ENCODE measurements at regions not wholly inside any gene's neighbourhood (a gene's known extent, or its start where the extent isn't known, plus 50 kb on each side); places are given as distances from the start of the nearest gene placed in this dataset.

DNA sequence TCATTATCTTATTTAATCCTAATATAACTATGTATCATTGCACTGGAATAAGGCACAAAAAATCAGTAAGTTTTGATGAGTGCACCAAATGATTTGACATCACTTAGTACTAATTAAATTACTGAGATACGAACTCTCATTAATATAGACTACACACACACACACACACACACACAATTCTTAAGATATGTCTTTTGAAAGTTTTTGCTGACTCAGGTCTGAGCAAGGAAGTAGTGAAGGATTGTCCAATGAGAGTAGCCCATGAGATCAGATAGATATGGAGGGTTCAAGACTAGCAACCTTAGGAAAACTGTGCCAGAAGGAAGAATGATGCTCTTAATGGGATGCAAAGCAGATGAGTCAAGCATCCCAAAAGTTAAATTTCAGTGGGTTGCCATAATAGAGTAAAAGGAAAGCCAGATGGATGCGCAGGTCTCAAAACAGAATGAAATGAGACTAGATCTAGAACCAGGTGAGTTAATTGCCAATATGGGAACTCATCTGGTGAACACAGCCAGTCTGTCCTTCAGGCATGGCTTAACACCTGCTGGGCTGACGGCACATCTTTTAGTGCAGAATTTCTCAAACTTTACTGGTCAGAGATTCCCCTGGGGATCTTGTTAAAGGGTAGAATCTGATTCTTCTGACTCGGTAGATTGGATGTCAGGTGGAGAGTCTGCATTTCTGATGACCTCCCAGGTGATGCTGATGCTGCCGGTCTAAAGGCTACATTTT is 197.0 kb upstream of the NR4A3 start:
- Histone ChIP-seq H3K4me2 (no peak overlapping the region), H4K20me1 (ENCODE audit: insufficient read depth) (no peaks in the 10 kb centered on the region), H3K36me3 (ENCODE audit: insufficient read depth) (no peaks in the 10 kb centered on the region), H3K9ac (no peak overlapping the region), H3K4me1 (ENCODE audit: low read depth, poor library complexity, severe bottlenecking) (no peaks in the 10 kb centered on the region), H3K79me2 (ENCODE audit: insufficient read depth, low read depth) (no peaks in the 10 kb centered on the region), H3K27me3 (ENCODE audit: insufficient read depth, low read depth) (no peaks in the 10 kb centered on the region), H3K4me3 (IDR thresholded peaks at IDR 0.05; ENCODE audit: insufficient read depth, low read depth, low read length) (no peak overlapping the region), H2AFZ (ENCODE audit: low read depth) (no peak overlapping the region), H3K27ac (no peak overlapping the region)
- TF ChIP-seq, protein P1, sequence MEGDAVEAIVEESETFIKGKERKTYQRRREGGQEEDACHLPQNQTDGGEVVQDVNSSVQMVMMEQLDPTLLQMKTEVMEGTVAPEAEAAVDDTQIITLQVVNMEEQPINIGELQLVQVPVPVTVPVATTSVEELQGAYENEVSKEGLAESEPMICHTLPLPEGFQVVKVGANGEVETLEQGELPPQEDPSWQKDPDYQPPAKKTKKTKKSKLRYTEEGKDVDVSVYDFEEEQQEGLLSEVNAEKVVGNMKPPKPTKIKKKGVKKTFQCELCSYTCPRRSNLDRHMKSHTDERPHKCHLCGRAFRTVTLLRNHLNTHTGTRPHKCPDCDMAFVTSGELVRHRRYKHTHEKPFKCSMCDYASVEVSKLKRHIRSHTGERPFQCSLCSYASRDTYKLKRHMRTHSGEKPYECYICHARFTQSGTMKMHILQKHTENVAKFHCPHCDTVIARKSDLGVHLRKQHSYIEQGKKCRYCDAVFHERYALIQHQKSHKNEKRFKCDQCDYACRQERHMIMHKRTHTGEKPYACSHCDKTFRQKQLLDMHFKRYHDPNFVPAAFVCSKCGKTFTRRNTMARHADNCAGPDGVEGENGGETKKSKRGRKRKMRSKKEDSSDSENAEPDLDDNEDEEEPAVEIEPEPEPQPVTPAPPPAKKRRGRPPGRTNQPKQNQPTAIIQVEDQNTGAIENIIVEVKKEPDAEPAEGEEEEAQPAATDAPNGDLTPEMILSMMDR (conservative IDR thresholded peaks at IDR 0.05; ENCODE audit: low read depth, low read length), result no peak

DNA sequence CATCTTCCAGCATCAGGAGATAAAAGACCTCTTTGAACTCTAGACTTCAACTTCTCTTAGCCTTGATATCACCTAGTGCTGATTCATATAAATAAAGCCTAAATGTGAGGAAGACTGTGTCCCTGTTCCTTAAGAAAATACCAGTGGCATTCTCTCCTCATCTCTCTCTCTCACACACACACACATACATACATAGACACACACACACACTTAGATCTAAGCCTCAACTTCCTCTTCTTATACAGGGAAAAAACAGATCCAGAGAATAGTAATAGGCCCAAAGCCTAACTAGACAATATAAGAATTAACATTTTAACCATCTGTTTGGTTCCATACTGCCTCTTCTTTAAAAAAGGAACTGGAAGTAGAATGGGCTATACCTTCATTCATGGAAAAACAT is 195.3 kb upstream of the NR4A3 start:
- TF ChIP-seq, protein P1 (conservative IDR thresholded peaks at IDR 0.05; ENCODE audit: low read depth, low read length), result no peak

DNA sequence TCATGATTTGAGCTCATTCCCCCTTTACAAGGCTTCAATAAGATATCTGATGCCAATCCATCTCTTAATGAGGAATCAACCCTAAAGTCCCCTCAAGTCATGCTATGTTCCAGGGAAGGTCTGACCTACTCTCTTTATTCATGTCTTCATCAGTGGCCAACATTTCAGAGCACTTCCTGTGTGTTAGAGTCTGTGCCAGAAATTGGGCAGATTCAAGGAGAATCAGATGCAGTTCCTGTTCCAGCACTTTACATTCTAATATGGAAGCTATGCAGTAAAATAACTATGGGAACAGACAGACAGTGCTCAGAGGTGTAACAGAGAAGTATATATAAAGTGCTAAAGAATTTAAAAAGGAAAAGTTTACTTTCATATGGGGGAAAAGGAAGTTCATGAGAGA is 193.4 kb upstream of the NR4A3 start:
- Histone ChIP-seq H4K20me1 (ENCODE audit: insufficient read depth) (no peaks in the 10 kb centered on the region), H3K4me3 (IDR thresholded peaks at IDR 0.05; ENCODE audit: insufficient read depth, low read depth, low read length) (no peak overlapping the region), H3K36me3 (ENCODE audit: insufficient read depth) (no peaks in the 10 kb centered on the region), H2AFZ (ENCODE audit: low read depth) (no peak overlapping the region), H3K9ac (no peak overlapping the region), H3K27ac (no peak overlapping the region), H3K4me2 (no peak overlapping the region), H3K79me2 (ENCODE audit: insufficient read depth, low read depth) (no peaks in the 10 kb centered on the region), H3K4me1 (ENCODE audit: low read depth, poor library complexity, severe bottlenecking) (no peaks in the 10 kb centered on the region), H3K27me3 (ENCODE audit: insufficient read depth, low read depth) (no peaks in the 10 kb centered on the region)
- TF ChIP-seq, protein P1 (conservative IDR thresholded peaks at IDR 0.05; ENCODE audit: low read depth, low read length), result no peak

More for the DNA sequence above, 195.3 kb upstream of the NR4A3 start:
- Histone ChIP-seq H3K36me3 (ENCODE audit: insufficient read depth) (no peaks in the 10 kb centered on the region), H3K4me3 (IDR thresholded peaks at IDR 0.05; ENCODE audit: insufficient read depth, low read depth, low read length) (no peak overlapping the region), H3K9ac (no peak overlapping the region), H3K4me2 (no peak overlapping the region), H2AFZ (ENCODE audit: low read depth) (no peak overlapping the region), H4K20me1 (ENCODE audit: insufficient read depth) (no peaks in the 10 kb centered on the region), H3K79me2 (ENCODE audit: insufficient read depth, low read depth) (no peaks in the 10 kb centered on the region), H3K27me3 (ENCODE audit: insufficient read depth, low read depth) (no peaks in the 10 kb centered on the region), H3K4me1 (ENCODE audit: low read depth, poor library complexity, severe bottlenecking) (no peaks in the 10 kb centered on the region), H3K27ac (no peak overlapping the region)

DNA sequence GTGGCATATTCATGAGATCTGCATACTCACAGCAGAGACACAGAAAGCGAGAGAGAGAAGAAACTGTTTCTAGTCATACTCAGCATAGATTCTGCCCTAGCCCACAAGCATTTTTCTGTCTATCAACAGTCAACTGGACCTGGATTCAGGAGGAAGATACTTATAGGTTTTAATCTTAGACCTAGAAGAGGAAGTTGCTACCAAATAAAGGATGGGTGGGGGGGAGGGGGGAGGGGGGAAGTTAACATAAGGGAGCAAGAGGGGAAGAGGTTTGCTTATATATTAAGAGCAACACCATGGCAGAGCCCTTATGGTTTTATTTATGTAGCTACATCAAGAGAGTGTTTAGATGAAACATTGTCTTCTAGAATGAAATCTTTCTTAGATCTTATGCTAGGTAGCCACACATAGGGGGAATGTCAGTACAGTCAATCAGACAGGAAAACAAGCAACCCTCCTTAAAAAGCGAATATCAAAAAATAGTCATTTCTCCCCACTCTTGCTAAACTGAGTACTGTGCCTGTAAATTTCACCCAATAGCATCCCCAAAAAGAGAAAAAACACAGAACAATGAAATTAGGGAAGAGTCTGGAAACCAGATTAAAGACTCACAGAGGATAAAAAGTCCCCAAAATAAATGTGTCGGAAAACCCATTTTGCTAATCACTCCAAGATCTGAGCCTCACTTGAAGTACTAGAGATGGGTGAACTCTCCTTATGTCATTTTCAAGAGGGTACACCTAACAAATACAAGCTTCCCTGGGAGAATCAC is 192.7 kb upstream of the NR4A3 start:
- TF ChIP-seq, protein P1 (conservative IDR thresholded peaks at IDR 0.05; ENCODE audit: low read depth, low read length), result no peak
- H3K4me3 ChIP-seq (IDR thresholded peaks at IDR 0.05; ENCODE audit: insufficient read depth, low read depth, low read length), result no peak overlapping the region
- H3K4me1 ChIP-seq (ENCODE audit: low read depth, poor library complexity, severe bottlenecking), result no peaks in the 10 kb centered on the region
- no peaks in the 10 kb centered on the region for H3K36me3 ChIP-seq (ENCODE audit: insufficient read depth)
- no peaks in the 10 kb centered on the region for H4K20me1 ChIP-seq (ENCODE audit: insufficient read depth)
- no peaks in the 10 kb centered on the region for H3K27me3 ChIP-seq (ENCODE audit: insufficient read depth, low read depth)
- no peak overlapping the region for H3K9ac ChIP-seq
- H3K4me2 ChIP-seq, result no peak overlapping the region
- no peaks in the 10 kb centered on the region for H3K79me2 ChIP-seq (ENCODE audit: insufficient read depth, low read depth)
- H3K27ac ChIP-seq, result no peak overlapping the region
- no peak overlapping the region for H2AFZ ChIP-seq (ENCODE audit: low read depth)
